ENCODE measurements at regions not wholly inside any gene's neighbourhood (a gene's known extent, or its start where the extent isn't known, plus 50 kb on each side); places are given as distances from the start of the nearest gene placed in this dataset.

- TF ChIP-seq CTCF (IDR thresholded peaks at IDR 0.05; ENCODE audit: borderline replicate concordance, extremely low read depth, low read length, poor library complexity, severe bottlenecking) (no peak), EZH2 (IDR thresholded peaks at IDR 0.05; ENCODE audit: borderline replicate concordance, low read depth, low read length, severe bottlenecking) (no peak)
These were observed 78.5 kb upstream of the CLCN4 start for GRCh38 chrX:10078266-10078665.
